NOMO-1 (cell line): ENCODE measurements at regions not wholly inside any gene's neighbourhood (a gene's known extent, or its start where the extent isn't known, plus 50 kb on each side); places are given as distances from the start of the nearest gene placed in this dataset.

Source experiments
- DNase-seq, 2 experiments: peaks; one replicate each; lab custom pipeline; 2025; ENCODE audit not compliant: unreplicated experiment in 2 of 2; lab: John Stamatoyannopoulos, UW

- DNase-seq: no peak
Measured at GRCh38 chr12:92471551-92471950, 231.2 kb upstream of the PLEKHG7 start.

GRCh38 chr12:92470608-92471021 is 232.2 kb upstream of the PLEKHG7 start:
- no peak for DNase-seq

GRCh38 chr12:92469837-92470236 is 233.0 kb upstream of the PLEKHG7 start:
- DNase-seq: no peak

- no peak for DNase-seq
Measured at GRCh38 chr12:92468358-92469020, 234.3 kb upstream of the PLEKHG7 start.

- no peak for DNase-seq
Measured at GRCh38 chr12:92467886-92468285, 234.9 kb upstream of the PLEKHG7 start.

GRCh38 chr12:92466391-92467305 is 236.1 kb upstream of the PLEKHG7 start:
- peak; percentile 66 to 79 for DNase-seq

GRCh38 chr12:92465786-92466295 is 236.9 kb upstream of the PLEKHG7 start:
- DNase-seq: no peak

- no peak for DNase-seq
Measured at GRCh38 chr12:92464911-92465310, 237.9 kb upstream of the PLEKHG7 start.

- DNase-seq: no peak
Measured at GRCh38 chr12:92463171-92463570, 239.6 kb upstream of the PLEKHG7 start.

GRCh38 chr12:92462527-92462926 is 240.3 kb upstream of the PLEKHG7 start:
- no peak for DNase-seq

GRCh38 chr12:92462049-92462448 is 240.7 kb upstream of the PLEKHG7 start:
- DNase-seq: peak; percentile 49 to 89

GRCh38 chr12:92459850-92460249 is 242.9 kb upstream of the PLEKHG7 start:
- DNase-seq: no peak

- DNase-seq: no peak
Measured at GRCh38 chr12:92458996-92459395, 243.8 kb upstream of the PLEKHG7 start.

- DNase-seq: peak in 1 of 2 experiments; percentile 20
Measured at GRCh38 chr12:92457458-92458180, 245.2 kb upstream of the PLEKHG7 start.

- DNase-seq: no peak
Measured at GRCh38 chr12:92452763-92453162, 250.0 kb upstream of the PLEKHG7 start.

GRCh38 chr12:92446083-92446460 is 256.7 kb upstream of the PLEKHG7 start:
- no peak for DNase-seq

GRCh38 chr12:92445253-92446082 is 257.3 kb upstream of the PLEKHG7 start:
- DNase-seq: peak in 1 of 2 experiments; percentile 32

GRCh38 chr12:92444763-92445162 is 258.0 kb upstream of the PLEKHG7 start:
- DNase-seq: peak; percentile 87 to 97

GRCh38 chr12:92442782-92443181 is 260.0 kb upstream of the PLEKHG7 start:
- DNase-seq: peak in 1 of 2 experiments; percentile 7

GRCh38 chr12:92440072-92440471 is 262.7 kb upstream of the PLEKHG7 start:
- DNase-seq: no peak
